ENCODE measurements at regions not wholly inside any gene's neighbourhood (a gene's known extent, or its start where the extent isn't known, plus 50 kb on each side); places are given as distances from the start of the nearest gene placed in this dataset.

DNA sequence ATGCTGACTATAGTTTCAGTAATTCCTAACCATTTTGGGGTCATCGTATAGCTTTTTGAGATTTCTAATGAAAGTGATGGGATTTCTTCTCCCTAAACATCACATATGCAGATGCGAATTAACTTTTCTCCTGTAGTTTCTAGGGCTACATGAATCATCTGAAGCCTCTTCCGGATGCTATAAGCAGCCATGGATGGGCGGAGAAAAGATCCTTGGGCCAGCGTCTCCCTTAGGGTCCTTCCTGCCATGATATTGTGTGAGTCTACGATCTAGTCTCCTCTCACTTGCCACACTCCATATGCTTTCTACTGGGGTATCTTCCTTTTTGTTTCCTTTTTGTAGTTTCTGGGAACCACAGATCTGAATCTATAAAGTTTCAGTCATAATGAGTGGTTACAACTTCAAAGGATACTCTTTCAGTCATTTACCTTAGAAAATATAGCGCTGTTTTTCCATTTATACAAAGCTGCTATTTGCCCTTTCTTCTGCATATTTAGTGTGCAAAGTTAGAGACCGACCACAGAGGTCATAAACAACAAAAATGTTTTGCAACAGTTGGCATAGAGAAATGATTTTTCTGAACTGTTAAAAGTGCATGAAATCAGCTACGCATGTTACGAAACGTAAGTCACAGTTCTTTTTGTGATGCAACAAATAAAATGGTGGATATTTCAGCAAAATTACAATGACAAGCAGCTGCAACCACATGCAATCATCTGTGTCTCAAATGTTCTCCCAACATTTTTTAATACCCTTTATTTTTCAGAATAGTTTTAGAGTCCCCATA, 396.2 kb upstream of the SLC35B3 start:
- ChIA-PET POLR2A (no interaction called here), CTCF (no interaction called here)
- Histone ChIP-seq H3K9ac (replicated peaks; ENCODE audit: extremely low read depth, insufficient read depth, low read length) (no peak overlapping the region), H3K9me1 (replicated peaks; ENCODE audit: control insufficient read depth, extremely low read depth, insufficient read depth, low read length) (no peaks in the 10 kb centered on the region), H3K27me3 (ENCODE audit: control insufficient read depth in 2 of 2, insufficient read depth in 2 of 2, low read length in 2 of 2) (no peaks in the 10 kb centered on the region), H2AFZ (ENCODE audit: low read depth, low read length) (no peak overlapping the region), H3K27ac (ENCODE audit: insufficient read depth, low read depth, low read length) (no peak overlapping the region), H3K9me3 (replicated peaks; ENCODE audit: control insufficient read depth, insufficient read depth, low read length) (peaks cover 6% of the 10 kb centered on the region), H3K4me1 (ENCODE audit: control insufficient read depth, extremely low read depth, insufficient read depth, low read length) (no peaks in the 10 kb centered on the region), H3K79me2 (ENCODE audit: control insufficient read depth, insufficient read depth, low read length) (no peaks in the 10 kb centered on the region), H4K20me1 (replicated peaks; ENCODE audit: control insufficient read depth, extremely low read depth, insufficient read depth, low read length) (no peaks in the 10 kb centered on the region), H3K36me3 (ENCODE audit: control insufficient read depth in 2 of 2, extremely low read depth in 1 of 2, insufficient read depth in 2 of 2, low read length in 2 of 2) (no peaks in the 10 kb centered on the region), H3K4me3 (replicated peaks in 1 of 3; ENCODE audit: insufficient read depth in 1 of 3, low read depth in 1 of 3, low read length in 3 of 3) (no peak overlapping the region), H3K4me2 (ENCODE audit: insufficient read depth, low read length) (no peak overlapping the region)
- TF ChIP-seq GATA2 (IDR thresholded peaks at IDR 0.05; ENCODE audit: insufficient read depth, insufficient read length, low read depth, low read length), result no peak
- TF ChIP-seq, protein P1, sequence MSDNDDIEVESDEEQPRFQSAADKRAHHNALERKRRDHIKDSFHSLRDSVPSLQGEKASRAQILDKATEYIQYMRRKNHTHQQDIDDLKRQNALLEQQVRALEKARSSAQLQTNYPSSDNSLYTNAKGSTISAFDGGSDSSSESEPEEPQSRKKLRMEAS (IDR thresholded peaks at IDR 0.05; ENCODE audit: insufficient read depth, insufficient read length), result no peak
- TF ChIP-seq JUN (IDR thresholded peaks at IDR 0.05; ENCODE audit: borderline replicate concordance, insufficient read depth, insufficient read length, low read depth), result no peak
- no peak for TF ChIP-seq POLR2AphosphoS5 (IDR thresholded peaks at IDR 0.05; ENCODE audit: insufficient read depth, low read depth, low read length)
- no peak for TF ChIP-seq CTCF (IDR thresholded peaks at IDR 0.05; ENCODE audit: extremely low read depth in 1 of 2, insufficient read depth in 1 of 2, low read depth in 1 of 2, low read length in 2 of 2)
- TF ChIP-seq EZH2 (IDR thresholded peaks at IDR 0.05; ENCODE audit: borderline replicate concordance, low read depth, low read length, severe bottlenecking), result no peak
- TF ChIP-seq MYC (IDR thresholded peaks at IDR 0.05; ENCODE audit: low read depth, low read length), result no peak
- no peak for TF ChIP-seq POLR2A (IDR thresholded peaks at IDR 0.05; ENCODE audit: low read depth, low read length)
- no peak for DNase-seq (ENCODE audit: low read depth, low spot score)
- no peak for FAIRE-seq
- dilution Hi-C loops (cut with MboI; ENCODE audit: extremely low pct_ligation_motif_present, low sequenced_read_pairs) (no loop called here), intact Hi-C loops (cut with micrococcal nuclease) (no loop called here)
- no TSS peak for BruUV-seq (replicated peaks)
